AG04450 (cell line): ENCODE measurements at regions not wholly inside any gene's neighbourhood (a gene's known extent, or its start where the extent isn't known, plus 50 kb on each side); places are given as distances from the start of the nearest gene placed in this dataset.

Experiments
- CTCF ChIA-PET: fragments of 300-600, 350-600 bp; formaldehyde crosslinking; extraction: SDS; loops from one replicate; lab custom pipeline; 2022; ENCODE audit warnings: antibody characterized with exemption, inconsistent platforms; lab: Charles Lee
- POLR2A ChIA-PET: fragments of 350-600 bp; formaldehyde crosslinking; extraction: SDS; loops from one replicate; lab custom pipeline; 2021; ENCODE audit warnings: antibody characterized with exemption, inconsistent platforms; lab: Yijun Ruan, JAX
- DNase-seq: peaks from one replicate; pipeline ENCODE4 v3.0.0-alpha.2; 2011; ENCODE audit warnings: low read depth, low spot score
- H3K27ac ChIP-seq: one replicate; pipeline ENCODE4 v1.5.1; 2012; ENCODE audit warnings: low read depth, low read length, control low read depth
- H3K27me3 ChIP-seq: one replicate; pipeline ENCODE4 v1.6.0; 2012; ENCODE audit warnings: low read length; ENCODE audit not compliant: control insufficient read depth, insufficient read depth
- H3K4me3 ChIP-seq: 2 replicates; pipeline ENCODE4 v1.5.1; 2011; ENCODE audit warnings: mild to moderate bottlenecking, low read depth, low read length, control low read depth
- H3K9me3 ChIP-seq: 2 replicates; pipeline ENCODE4 v1.5.1; 2012; ENCODE audit warnings: low read length; ENCODE audit not compliant: control insufficient read depth, insufficient read depth
- TF ChIP-seq, protein P1 (sequence below): IDR thresholded peaks from 2 replicates; pipeline ENCODE4 v1.5.1; 2011; ENCODE audit warnings: low read depth, low read length, control low read depth, inconsistent platforms

DNA sequence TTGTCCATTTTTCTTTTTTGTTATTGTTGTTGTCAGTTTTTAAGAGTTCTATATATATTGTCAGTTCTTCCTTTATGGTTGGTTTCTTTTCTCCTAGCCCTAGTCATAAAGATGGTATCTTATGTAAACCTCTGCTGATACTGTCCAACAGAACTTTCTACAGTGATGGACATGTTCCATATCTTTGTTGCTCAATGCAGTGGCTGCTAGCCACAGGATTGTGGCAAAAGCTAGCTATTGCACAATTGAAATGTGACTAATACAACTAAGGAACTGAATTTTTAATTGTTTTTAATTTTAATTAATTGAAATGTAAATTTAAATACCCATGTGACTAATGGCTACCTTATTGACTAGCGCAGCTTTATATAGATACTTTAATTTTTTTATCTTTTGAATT, 411.8 kb upstream of the PTBP2 start:
- POLR2A ChIA-PET = no interaction called here
- peak; percentile 20 for DNase-seq
- CTCF ChIA-PET = no interaction called here

DNA sequence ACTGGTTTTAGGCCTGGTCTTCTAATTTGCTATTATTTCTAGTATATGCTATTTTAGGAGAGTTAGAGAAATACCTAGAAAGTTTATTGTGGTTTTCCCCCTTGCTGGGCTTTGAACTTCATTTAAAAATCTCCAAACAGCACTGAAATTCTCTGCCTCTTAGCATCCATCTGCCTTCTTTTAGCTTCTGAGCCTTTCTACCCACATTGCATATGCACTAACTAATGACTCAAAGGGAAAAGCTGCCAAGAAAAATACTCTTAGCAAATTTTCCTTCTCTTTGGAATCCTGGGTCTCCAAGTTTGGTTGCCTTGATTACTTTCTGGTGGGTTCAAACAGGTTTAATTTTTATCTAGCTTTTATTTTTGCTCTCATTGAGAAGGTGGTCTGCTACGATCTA, 408.4 kb upstream of the PTBP2 start:
- TF ChIP-seq, protein P1, sequence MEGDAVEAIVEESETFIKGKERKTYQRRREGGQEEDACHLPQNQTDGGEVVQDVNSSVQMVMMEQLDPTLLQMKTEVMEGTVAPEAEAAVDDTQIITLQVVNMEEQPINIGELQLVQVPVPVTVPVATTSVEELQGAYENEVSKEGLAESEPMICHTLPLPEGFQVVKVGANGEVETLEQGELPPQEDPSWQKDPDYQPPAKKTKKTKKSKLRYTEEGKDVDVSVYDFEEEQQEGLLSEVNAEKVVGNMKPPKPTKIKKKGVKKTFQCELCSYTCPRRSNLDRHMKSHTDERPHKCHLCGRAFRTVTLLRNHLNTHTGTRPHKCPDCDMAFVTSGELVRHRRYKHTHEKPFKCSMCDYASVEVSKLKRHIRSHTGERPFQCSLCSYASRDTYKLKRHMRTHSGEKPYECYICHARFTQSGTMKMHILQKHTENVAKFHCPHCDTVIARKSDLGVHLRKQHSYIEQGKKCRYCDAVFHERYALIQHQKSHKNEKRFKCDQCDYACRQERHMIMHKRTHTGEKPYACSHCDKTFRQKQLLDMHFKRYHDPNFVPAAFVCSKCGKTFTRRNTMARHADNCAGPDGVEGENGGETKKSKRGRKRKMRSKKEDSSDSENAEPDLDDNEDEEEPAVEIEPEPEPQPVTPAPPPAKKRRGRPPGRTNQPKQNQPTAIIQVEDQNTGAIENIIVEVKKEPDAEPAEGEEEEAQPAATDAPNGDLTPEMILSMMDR = no peak
- Histone ChIP-seq H3K27ac (no peak overlapping the region), H3K4me3 (no peak overlapping the region), H3K27me3 (no peaks in the 10 kb centered on the region), H3K9me3 (no peaks in the 10 kb centered on the region)
- POLR2A ChIA-PET = no interaction called here
- DNase-seq = peak; percentile 54
- CTCF ChIA-PET = no interaction called here

More for the DNA sequence above, 411.8 kb upstream of the PTBP2 start:
- TF ChIP-seq, protein P1 = no peak
- Histone ChIP-seq H3K4me3 (no peak overlapping the region), H3K27me3 (no peaks in the 10 kb centered on the region), H3K9me3 (no peaks in the 10 kb centered on the region), H3K27ac (no peak overlapping the region)

DNA sequence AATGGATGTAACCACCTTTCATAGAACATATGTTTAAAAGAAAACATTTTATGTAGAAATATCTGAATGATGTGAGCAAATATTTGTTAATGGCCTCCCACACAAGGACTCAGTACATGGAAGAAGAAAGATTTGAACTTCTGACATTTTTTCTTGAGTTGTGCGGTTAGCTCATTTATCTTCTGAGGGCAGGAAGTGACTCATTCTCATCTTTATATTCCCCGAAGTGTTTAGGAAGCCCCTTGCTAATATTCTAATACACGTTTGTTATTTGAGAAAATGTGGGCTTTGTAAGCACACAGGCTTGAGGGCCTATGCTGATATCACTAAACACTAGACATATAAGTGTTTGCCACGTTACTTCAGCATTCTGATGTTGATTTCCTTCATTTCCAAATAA, 392.5 kb upstream of the PTBP2 start:
- Histone ChIP-seq H3K27me3 (no peaks in the 10 kb centered on the region), H3K27ac (no peak overlapping the region), H3K9me3 (no peaks in the 10 kb centered on the region), H3K4me3 (no peak overlapping the region)
- POLR2A ChIA-PET = no interaction called here
- peak; percentile 3 for DNase-seq
- CTCF ChIA-PET = no interaction called here
- TF ChIP-seq, protein P1 = no peak

DNA sequence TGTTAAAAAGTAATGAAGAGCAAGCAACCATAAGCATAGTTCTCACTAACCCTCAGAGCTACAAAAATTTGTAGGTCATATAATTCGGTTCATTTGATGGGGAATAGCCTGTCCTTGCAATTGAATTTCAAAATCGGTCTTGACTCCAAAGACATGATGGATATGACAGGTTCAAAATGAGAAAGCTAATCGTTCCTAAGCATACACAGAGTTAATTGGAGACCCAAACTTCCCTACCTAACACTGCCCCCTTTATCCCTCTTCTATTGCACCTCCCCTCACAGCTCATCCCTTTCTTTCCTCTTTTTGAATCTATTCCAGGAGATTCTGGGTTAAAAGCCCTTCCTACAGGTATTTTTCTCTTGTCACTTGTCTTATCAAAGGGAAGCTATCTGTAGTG, 390.0 kb upstream of the PTBP2 start:
- Histone ChIP-seq H3K9me3 (no peaks in the 10 kb centered on the region), H3K27me3 (no peaks in the 10 kb centered on the region), H3K4me3 (no peak overlapping the region), H3K27ac (no peak overlapping the region)
- CTCF ChIA-PET = interaction anchor here (1.5 kb wide), 1 partner anchor 95 kb away, joined by 3 read pairs; no protein-coding TSS in a partner anchor
- DNase-seq = no peak
- POLR2A ChIA-PET = no interaction called here
- TF ChIP-seq, protein P1 = no peak

DNA sequence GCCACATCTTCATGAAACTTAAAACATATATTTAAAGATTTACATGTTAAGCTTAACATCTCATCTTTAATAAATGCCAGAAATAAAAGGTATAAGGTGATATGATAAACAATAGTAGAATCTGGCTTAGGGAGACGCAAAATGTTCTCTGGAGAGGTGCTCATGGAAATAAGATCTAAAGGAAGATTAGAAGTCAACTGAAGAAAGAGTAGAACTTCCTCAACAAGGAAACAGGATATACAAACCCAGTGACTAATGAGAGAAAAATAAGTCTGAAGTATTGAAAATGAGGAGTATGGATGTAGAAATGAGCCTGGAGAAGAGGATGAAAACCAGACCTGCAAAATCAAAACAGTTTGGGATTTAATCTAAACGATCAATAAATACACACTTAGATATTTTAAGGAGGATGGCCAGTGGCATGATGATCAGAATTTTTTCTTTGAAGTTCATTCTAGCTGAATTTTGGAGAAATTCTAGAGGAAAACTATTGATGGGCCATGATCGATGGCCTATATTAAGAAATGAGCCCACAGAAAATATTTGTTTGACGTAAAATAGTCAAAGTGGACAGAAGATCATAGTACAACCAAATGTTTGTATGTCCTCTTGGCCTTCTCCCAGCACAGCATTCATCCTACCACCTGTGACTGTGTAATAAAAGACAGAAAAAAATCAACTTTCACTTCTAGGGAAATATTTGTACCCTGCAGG, 387.9 kb upstream of the PTBP2 start:
- Histone ChIP-seq H3K4me3 (no peak overlapping the region), H3K9me3 (no peaks in the 10 kb centered on the region), H3K27ac (no peak overlapping the region), H3K27me3 (no peaks in the 10 kb centered on the region)
- TF ChIP-seq, protein P1 = no peak
- DNase-seq = no peak
- CTCF ChIA-PET = no interaction called here
- POLR2A ChIA-PET = no interaction called here
